Glutamatergic neuron (in vitro differentiated cells): ENCODE measurements at regions not wholly inside any gene's neighbourhood (a gene's known extent, or its start where the extent isn't known, plus 50 kb on each side); places are given as distances from the start of the nearest gene placed in this dataset.

Experiments used
- DNase-seq: peaks from one replicate; pipeline ENCODE4 v3.0.0; 2022
- H3K27ac Mint-ChIP-seq: one replicate; pipeline ENCODE4 v1.8.0; 2020; ENCODE audit warnings: mild to moderate bottlenecking, mixed read lengths, inconsistent platforms; ENCODE audit not compliant: unreplicated experiment
- H3K27me3 Mint-ChIP-seq: one replicate; pipeline ENCODE4 v1.8.0; 2020; ENCODE audit warnings: mild to moderate bottlenecking, moderate library complexity, mixed read lengths, inconsistent platforms; ENCODE audit not compliant: unreplicated experiment
- H3K36me3 Mint-ChIP-seq: one replicate; pipeline ENCODE4 v1.8.0; 2020; ENCODE audit warnings: mild to moderate bottlenecking, mixed read lengths, inconsistent platforms; ENCODE audit not compliant: unreplicated experiment
- H3K4me1 Mint-ChIP-seq: one replicate; pipeline ENCODE4 v1.8.0; 2020; ENCODE audit warnings: mild to moderate bottlenecking, low read depth, mixed read lengths, inconsistent platforms; ENCODE audit not compliant: unreplicated experiment
- H3K4me3 Mint-ChIP-seq: one replicate; pipeline ENCODE4 v1.8.0; 2020; ENCODE audit warnings: mild to moderate bottlenecking, mixed read lengths, inconsistent platforms; ENCODE audit not compliant: unreplicated experiment
- H3K9me3 Mint-ChIP-seq: one replicate; pipeline ENCODE4 v1.8.0; 2020; ENCODE audit warnings: mild to moderate bottlenecking, moderate library complexity, mixed read lengths, inconsistent platforms; ENCODE audit not compliant: unreplicated experiment
- TF ChIP-seq, protein P1 (sequence below): fragments of 200-600 bp; sonication (generic); IDR thresholded peaks from one replicate; pipeline ENCODE4 v1.5.0; 2021; ENCODE audit not compliant: partially characterized antibody, unreplicated experiment

- H3K9me3 Mint-ChIP-seq: peaks cover 25% of the 10 kb centered on the region
- no peak overlapping the region for H3K4me3 Mint-ChIP-seq
- DNase-seq: no peak
- H3K36me3 Mint-ChIP-seq: peaks cover 6% of the 10 kb centered on the region
- no peak overlapping the region for H3K27ac Mint-ChIP-seq
- peaks cover 6% of the 10 kb centered on the region for H3K27me3 Mint-ChIP-seq
- H3K4me1 Mint-ChIP-seq: no peaks in the 10 kb centered on the region
- TF ChIP-seq, protein P1, sequence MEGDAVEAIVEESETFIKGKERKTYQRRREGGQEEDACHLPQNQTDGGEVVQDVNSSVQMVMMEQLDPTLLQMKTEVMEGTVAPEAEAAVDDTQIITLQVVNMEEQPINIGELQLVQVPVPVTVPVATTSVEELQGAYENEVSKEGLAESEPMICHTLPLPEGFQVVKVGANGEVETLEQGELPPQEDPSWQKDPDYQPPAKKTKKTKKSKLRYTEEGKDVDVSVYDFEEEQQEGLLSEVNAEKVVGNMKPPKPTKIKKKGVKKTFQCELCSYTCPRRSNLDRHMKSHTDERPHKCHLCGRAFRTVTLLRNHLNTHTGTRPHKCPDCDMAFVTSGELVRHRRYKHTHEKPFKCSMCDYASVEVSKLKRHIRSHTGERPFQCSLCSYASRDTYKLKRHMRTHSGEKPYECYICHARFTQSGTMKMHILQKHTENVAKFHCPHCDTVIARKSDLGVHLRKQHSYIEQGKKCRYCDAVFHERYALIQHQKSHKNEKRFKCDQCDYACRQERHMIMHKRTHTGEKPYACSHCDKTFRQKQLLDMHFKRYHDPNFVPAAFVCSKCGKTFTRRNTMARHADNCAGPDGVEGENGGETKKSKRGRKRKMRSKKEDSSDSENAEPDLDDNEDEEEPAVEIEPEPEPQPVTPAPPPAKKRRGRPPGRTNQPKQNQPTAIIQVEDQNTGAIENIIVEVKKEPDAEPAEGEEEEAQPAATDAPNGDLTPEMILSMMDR: no peak
Observed at GRCh38 chr17:22511431-22511830, 819.1 kb downstream of the KCNJ18 start.

DNA sequence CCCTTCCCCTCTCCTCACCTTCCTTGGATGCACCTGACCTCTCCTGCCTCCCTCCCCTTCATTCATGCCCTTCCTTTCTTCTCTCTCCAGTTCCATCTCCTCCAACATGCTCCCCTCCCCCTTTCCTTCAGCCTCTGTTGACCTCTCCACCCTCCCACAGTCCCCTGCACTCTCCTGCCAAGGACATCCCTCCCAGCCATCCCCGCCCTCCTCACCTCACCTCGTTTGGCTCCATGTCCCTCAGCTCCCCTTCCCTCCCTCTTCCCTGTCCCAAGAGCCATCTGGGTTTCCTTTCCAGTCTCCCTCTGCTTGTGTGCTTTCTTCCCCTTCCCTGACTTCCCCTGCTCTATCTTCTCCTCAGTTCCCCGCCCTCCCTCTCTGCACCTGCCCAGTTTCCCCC is 819.7 kb downstream of the KCNJ18 start:
- Mint-ChIP-seq H3K27ac (no peak overlapping the region), H3K9me3 (peaks cover 24% of the 10 kb centered on the region), H3K4me1 (no peaks in the 10 kb centered on the region), H3K36me3 (peaks cover 6% of the 10 kb centered on the region), H3K4me3 (no peak overlapping the region), H3K27me3 (peaks cover 6% of the 10 kb centered on the region)
- TF ChIP-seq, protein P1: no peak
- DNase-seq: no peak

- no peak overlapping the region for H3K4me3 Mint-ChIP-seq
- H3K4me1 Mint-ChIP-seq: no peaks in the 10 kb centered on the region
- H3K36me3 Mint-ChIP-seq: peaks cover 6% of the 10 kb centered on the region
- peaks cover 24% of the 10 kb centered on the region for H3K9me3 Mint-ChIP-seq
- no peak for DNase-seq
- H3K27ac Mint-ChIP-seq: no peak overlapping the region
- peaks cover 6% of the 10 kb centered on the region for H3K27me3 Mint-ChIP-seq
- TF ChIP-seq, protein P1: no peak
Observed at GRCh38 chr17:22512506-22512905, 820.2 kb downstream of the KCNJ18 start.

DNA sequence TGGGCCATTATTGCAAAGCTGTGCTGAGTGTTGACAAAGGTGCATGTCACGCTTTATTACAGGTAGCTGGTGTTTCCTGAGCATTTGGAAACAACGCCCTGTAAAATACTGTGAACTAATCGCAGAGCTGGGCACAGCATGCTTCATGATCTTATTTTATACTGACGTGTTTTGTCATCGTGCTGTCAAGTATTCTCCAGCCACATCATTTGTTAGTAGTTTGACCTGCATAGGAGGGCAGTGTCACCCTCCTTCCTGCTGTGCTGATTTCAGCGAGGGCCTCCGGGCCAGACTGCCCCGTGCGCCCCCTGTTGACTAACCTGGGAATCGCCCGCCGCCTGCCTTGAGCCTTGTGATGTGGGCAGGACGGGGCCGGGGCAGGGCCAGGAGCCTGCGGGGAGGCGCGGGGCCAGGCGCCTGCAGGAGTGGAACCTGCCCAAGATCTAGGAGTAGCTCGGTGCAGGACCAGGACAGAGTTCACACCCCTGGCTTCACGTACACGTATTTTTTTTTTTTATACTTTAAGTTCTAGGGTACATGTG is 820.7 kb downstream of the KCNJ18 start:
- Mint-ChIP-seq H3K36me3 (peaks cover 6% of the 10 kb centered on the region), H3K4me3 (no peak overlapping the region), H3K9me3 (peaks cover 28% of the 10 kb centered on the region), H3K27ac (no peak overlapping the region), H3K27me3 (peaks cover 6% of the 10 kb centered on the region), H3K4me1 (no peaks in the 10 kb centered on the region)
- no peak for DNase-seq
- TF ChIP-seq, protein P1: no peak

DNA sequence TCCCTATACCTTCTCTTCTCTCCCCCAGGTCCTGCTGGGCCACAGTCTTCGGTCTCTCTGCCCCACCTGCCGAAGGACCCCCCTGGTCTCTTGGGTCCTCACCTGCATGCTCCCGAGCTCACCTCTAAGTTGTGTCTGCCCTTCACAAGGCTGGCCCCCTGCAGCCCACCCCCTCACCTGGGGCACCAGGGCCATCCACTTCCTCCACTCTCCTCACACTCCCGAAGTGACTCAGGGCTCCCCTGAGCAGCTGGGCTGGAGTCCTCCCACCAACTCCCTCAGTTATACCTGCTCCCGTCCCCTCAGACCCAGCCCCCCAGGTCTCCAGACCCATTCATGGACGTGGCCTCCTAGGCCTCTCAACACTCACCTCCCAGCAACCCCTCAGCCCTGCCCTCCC is 822.0 kb downstream of the KCNJ18 start:
- TF ChIP-seq, protein P1: no peak
- Mint-ChIP-seq H3K9me3 (peaks cover 29% of the 10 kb centered on the region), H3K4me3 (no peak overlapping the region), H3K4me1 (no peaks in the 10 kb centered on the region), H3K36me3 (peaks cover 6% of the 10 kb centered on the region), H3K27ac (no peak overlapping the region), H3K27me3 (peaks cover 6% of the 10 kb centered on the region)
- DNase-seq: no peak
